K562 (cell line): ENCODE measurements at regions not wholly inside any gene's neighbourhood (a gene's known extent, or its start where the extent isn't known, plus 50 kb on each side); places are given as distances from the start of the nearest gene placed in this dataset.
A peak's percentile ranks its signal among the peaks of the same experiment; 100 is the strongest.

ENCODE experiments used
- ARID1B ChIP-seq: fragments of 450-650 bp; IDR thresholded peaks from 2 replicates; pipeline ENCODE4 v1.6.1; 2016; ENCODE audit warnings: antibody characterized with exemption, mild to moderate bottlenecking, inconsistent platforms
- ATF1 ChIP-seq, 2 experiments: fragments of 450-650 bp in 1 of 2; IDR thresholded peaks; 2 replicates each; pipeline ENCODE4 v1.6.1; 2016; ENCODE audit warnings: missing compliant biosample characterization in 1 of 2, missing genetic modification characterization in 1 of 2
- ATF4 ChIP-seq: fragments of 450-650 bp; formaldehyde crosslinking; IDR thresholded peaks from 2 replicates; pipeline ENCODE4 v1.4.0; 2022; ENCODE audit warnings: mild to moderate bottlenecking, moderate library complexity
- BRD9 ChIP-seq: fragments of 450-650 bp; IDR thresholded peaks from 2 replicates; pipeline ENCODE4 v1.6.1; 2018; ENCODE audit warnings: low read depth; ENCODE audit not compliant: partially characterized antibody
- CBFA2T3 ChIP-seq: fragments of 450-650 bp; IDR thresholded peaks from 2 replicates; pipeline ENCODE4 v1.6.1; 2017
- DNMT1 ChIP-seq: fragments of 450-650 bp; IDR thresholded peaks from 2 replicates; pipeline ENCODE4 v1.6.1; 2016; ENCODE audit warnings: antibody characterized with exemption, mild to moderate bottlenecking
- ELF4 ChIP-seq: fragments of 450-650 bp; formaldehyde crosslinking; IDR thresholded peaks from 2 replicates; pipeline ENCODE4 v1.4.0; 2022; ENCODE audit warnings: missing genetic modification characterization
- ETS2 ChIP-seq: IDR thresholded peaks from 2 replicates; pipeline ENCODE4 v1.6.1; 2016; ENCODE audit warnings: borderline replicate concordance, missing genetic modification characterization, mild to moderate bottlenecking, moderate library complexity, missing compliant biosample characterization; ENCODE audit not compliant: poor library complexity, severe bottlenecking
- HNRNPLL ChIP-seq: fragments of 200-400 bp; formaldehyde crosslinking; IDR thresholded peaks from 2 replicates; pipeline ENCODE4 v1.6.1; 2017; ENCODE audit warnings: low read length, low read depth, mild to moderate bottlenecking; ENCODE audit not compliant: poor library complexity, severe bottlenecking
- L3MBTL2 ChIP-seq: fragments of 450-650 bp; IDR thresholded peaks from 2 replicates; pipeline ENCODE4 v1.6.1; 2016; ENCODE audit warnings: mild to moderate bottlenecking, moderate library complexity
- NFIC ChIP-seq: fragments of 450-650 bp; IDR thresholded peaks from 2 replicates; pipeline ENCODE4 v1.6.1; 2017; ENCODE audit warnings: mild to moderate bottlenecking, inconsistent platforms
- NR3C1 ChIP-seq: sonication (generic); formaldehyde crosslinking; IDR thresholded peaks from 2 replicates; pipeline ENCODE4 v1.8.1; 2022; ENCODE audit warnings: missing genetic modification reagents
- NR4A1 ChIP-seq, 2 experiments: fragments of 250-450 bp in 1 of 2; fragments of 450-650 bp in 1 of 2; sonication (Bioruptor Pico) in 1 of 2; IDR thresholded peaks; 2 replicates each; pipeline versions ENCODE4 v1.4.0 to v1.6.1; 2016 to 2020; ENCODE audit warnings: mild to moderate bottlenecking in 2 of 2, missing compliant biosample characterization in 1 of 2, missing genetic modification characterization in 1 of 2, moderate library complexity in 1 of 2
- RAD51 ChIP-seq: fragments of 450-650 bp; IDR thresholded peaks from 2 replicates; pipeline ENCODE4 v1.7.1; 2016; ENCODE audit warnings: low read depth, mild to moderate bottlenecking, borderline replicate concordance
- RBM22 ChIP-seq: fragments of 200-400 bp; formaldehyde crosslinking; IDR thresholded peaks from 2 replicates; pipeline ENCODE4 v1.6.1; 2018; ENCODE audit warnings: low read length, low read depth; ENCODE audit not compliant: poor library complexity, severe bottlenecking
- RBM25 ChIP-seq: fragments of 200-400 bp; formaldehyde crosslinking; IDR thresholded peaks from 2 replicates; pipeline ENCODE4 v1.6.1; 2018; ENCODE audit warnings: low read length, low read depth, moderate library complexity; ENCODE audit not compliant: severe bottlenecking
- RCOR1 ChIP-seq, 2 experiments: IDR thresholded peaks; 2 replicates each; pipeline ENCODE4 v1.6.1; 2012; ENCODE audit warnings: low read depth in 2 of 2, low read length in 2 of 2, borderline replicate concordance in 1 of 2, improper control_type of control experiment in 1 of 2
- SMARCA4 ChIP-seq: fragments of 450-650 bp; IDR thresholded peaks from 2 replicates; pipeline ENCODE4 v1.6.1; 2016
- SOX6 ChIP-seq: fragments of 450-650 bp; IDR thresholded peaks from 2 replicates; pipeline ENCODE4 v1.6.1; 2014; ENCODE audit warnings: mild to moderate bottlenecking
- ZEB2 ChIP-seq: fragments of 450-650 bp; IDR thresholded peaks from 2 replicates; pipeline ENCODE4 v1.6.1; 2016

GRCh38 chr12:113744802-113745395 lies 221.2 kb downstream of the RBM19 start (continued):
- 0 out of 2 replicates have a peak, but pooled peaks have one; percentile 17 for TF ChIP-seq ATF4 (CRISPR knock-in tag)
- TF ChIP-seq RBM25 = no peak
- TF ChIP-seq RAD51 = no peak
- TF ChIP-seq NR3C1 (CRISPR knock-in tag) = no peak
- TF ChIP-seq ELF4 (CRISPR knock-in tag) = no peak
- TF ChIP-seq ATF1 (CRISPR knock-in tag; IDR thresholded peaks at IDR 0.05) = no peak
- TF ChIP-seq ATF1 (tag; IDR thresholded peaks at IDR 0.05) = peak; percentile 30; the same call in 1 of the 2 replicates
- TF ChIP-seq L3MBTL2 = peak; percentile 19; the same call in 1 of the 2 replicates
- no peak for TF ChIP-seq HNRNPLL
- peak; percentile 51; the same call in 1 of the 2 replicates for TF ChIP-seq ARID1B
- TF ChIP-seq NFIC = no peak
- TF ChIP-seq DNMT1 = no peak
- TF ChIP-seq BRD9 = no peak
- TF ChIP-seq NR4A1 (CRISPR knock-in tag; IDR thresholded peaks at IDR 0.05) = no peak
- no peak for TF ChIP-seq NR4A1 (tag; IDR thresholded peaks at IDR 0.05)
- TF ChIP-seq SMARCA4 = 0 out of 2 replicates have a peak, but pooled peaks have one; percentile 15
- peak; percentile 61; the same call in 1 of the 2 replicates for TF ChIP-seq SOX6
- peak; percentile 48 for TF ChIP-seq CBFA2T3
- no peak for TF ChIP-seq ETS2 (tag)
- TF ChIP-seq RCOR1 (IDR thresholded peaks at IDR 0.05; ENCODE audit: borderline replicate concordance in 1 of 2, low read depth in 2 of 2, low read length in 2 of 2) = peak in 1 of 2 experiments; percentile 33; a peak in 1 of 4 replicates
- TF ChIP-seq RBM22 = no peak
- TF ChIP-seq ZEB2 = peak; percentile 30; the same call in 1 of the 2 replicates
